Fibroblast of skin of right quadriceps (primary cell): ENCODE measurements at regions not wholly inside any gene's neighbourhood (a gene's known extent, or its start where the extent isn't known, plus 50 kb on each side); places are given as distances from the start of the nearest gene placed in this dataset.
"Not testable (repeated sequence)": the region's sequence is repeated elsewhere in the genome, so short reads cannot be mapped to it uniquely, and the experiment has no call there.

Experiments used
- DNase-seq: peaks from one replicate; pipeline ENCODE4 v3.0.0-alpha.2; 2013

GRCh38 chr12:46617737-46618136 lies 208.1 kb downstream of the SLC38A4 start:
- DNase-seq: not testable (repeated sequence)

GRCh38 chr12:46617167-46617566 lies 208.6 kb downstream of the SLC38A4 start:
- peak; percentile 32 for DNase-seq

- DNase-seq: no peak
Measured at GRCh38 chr12:46610754-46611153, 215.0 kb downstream of the SLC38A4 start.

GRCh38 chr12:46609674-46610073 lies 216.1 kb downstream of the SLC38A4 start:
- no peak for DNase-seq

- DNase-seq: no peak
Measured at GRCh38 chr12:46609273-46609623, 216.5 kb downstream of the SLC38A4 start.

- peak; percentile 89 for DNase-seq
Measured at GRCh38 chr12:46608431-46609272, 217.1 kb downstream of the SLC38A4 start.

GRCh38 chr12:46604684-46605083 lies 221.1 kb downstream of the SLC38A4 start:
- no peak for DNase-seq

GRCh38 chr12:46603776-46604456 lies 221.9 kb downstream of the SLC38A4 start:
- no peak for DNase-seq

GRCh38 chr12:46602474-46602873 lies 223.3 kb downstream of the SLC38A4 start:
- DNase-seq: no peak

- no peak for DNase-seq
Measured at GRCh38 chr12:46590991-46591703, 218.6 kb upstream of the SLC38A2 start.

GRCh38 chr12:46585854-46586621 lies 213.5 kb upstream of the SLC38A2 start:
- DNase-seq: peak; percentile 88

- not testable (repeated sequence) for DNase-seq
Measured at GRCh38 chr12:46584098-46584497, 211.5 kb upstream of the SLC38A2 start.

GRCh38 chr12:46581990-46582389 lies 209.4 kb upstream of the SLC38A2 start:
- DNase-seq: not testable (repeated sequence)

- no peak for DNase-seq
Measured at GRCh38 chr12:46580445-46580844, 207.9 kb upstream of the SLC38A2 start.

- no peak for DNase-seq
Measured at GRCh38 chr12:46579474-46579873, 206.9 kb upstream of the SLC38A2 start.

GRCh38 chr12:46578190-46578982 lies 205.8 kb upstream of the SLC38A2 start:
- DNase-seq: no peak

GRCh38 chr12:46577063-46577776 lies 204.6 kb upstream of the SLC38A2 start:
- DNase-seq: no peak

GRCh38 chr12:46574847-46575246 lies 202.3 kb upstream of the SLC38A2 start:
- DNase-seq: no peak

- DNase-seq: peak; percentile 50
Measured at GRCh38 chr12:46573347-46573658, 200.7 kb upstream of the SLC38A2 start.

- DNase-seq: no peak
Measured at GRCh38 chr12:46572644-46573346, 200.2 kb upstream of the SLC38A2 start.

GRCh38 chr12:46571608-46572007 lies 199.0 kb upstream of the SLC38A2 start:
- DNase-seq: no peak
